AG09309 (cell line): ENCODE measurements at regions not wholly inside any gene's neighbourhood (a gene's known extent, or its start where the extent isn't known, plus 50 kb on each side); places are given as distances from the start of the nearest gene placed in this dataset.

Source experiments
- DNase-seq: peaks from one replicate; pipeline ENCODE4 v3.0.0-alpha.2; 2010; ENCODE audit warnings: low read depth
- H3K4me3 ChIP-seq: 2 replicates; pipeline ENCODE4 v1.5.1; 2011; ENCODE audit warnings: mild to moderate bottlenecking, low read depth, low read length, moderate library complexity; ENCODE audit not compliant: control insufficient read depth
- CTCF ChIP-seq: IDR thresholded peaks from 2 replicates; pipeline ENCODE4 v1.5.1; 2011; ENCODE audit warnings: mild to moderate bottlenecking, low read depth, low read length, inconsistent platforms; ENCODE audit not compliant: insufficient read depth, control insufficient read depth; ENCODE audit errors: missing control alignments

- no peak overlapping the region for H3K4me3 ChIP-seq
- no peak for DNase-seq
- no peak for TF ChIP-seq CTCF
These were observed 191.7 kb downstream of the LY86 start for GRCh38 chr6:6780231-6780630.

- no peak for TF ChIP-seq CTCF
- peak; percentile 32 for DNase-seq
- H3K4me3 ChIP-seq = no peak overlapping the region
These were observed 192.8 kb downstream of the LY86 start for GRCh38 chr6:6781172-6781872.

- no peak for DNase-seq
- H3K4me3 ChIP-seq = no peak overlapping the region
- TF ChIP-seq CTCF = no peak
These were observed 193.3 kb downstream of the LY86 start for GRCh38 chr6:6781873-6782227.

- no peak overlapping the region for H3K4me3 ChIP-seq
- no peak for TF ChIP-seq CTCF
- no peak for DNase-seq
These were observed 195.2 kb downstream of the LY86 start for GRCh38 chr6:6783721-6784120.

- DNase-seq = no peak
- TF ChIP-seq CTCF = no peak
- H3K4me3 ChIP-seq = no peak overlapping the region
These were observed 196.1 kb downstream of the LY86 start for GRCh38 chr6:6784514-6785162.

GRCh38 chr6:6785163-6785521, 196.6 kb downstream of the LY86 start:
- no peak overlapping the region for H3K4me3 ChIP-seq
- no peak for DNase-seq
- TF ChIP-seq CTCF = no peak

GRCh38 chr6:6788394-6789032, 200.0 kb downstream of the LY86 start:
- TF ChIP-seq CTCF = peak; percentile 49
- H3K4me3 ChIP-seq = no peak overlapping the region
- no peak for DNase-seq
